Stimulated activated CD8-positive, alpha-beta memory T cell treated with anti-CD3 and anti-CD28 coated beads, Interleukin-4, amount 100 ng/mL, for 1 hour (primary cell): ENCODE measurements at regions not wholly inside any gene's neighbourhood (a gene's known extent, or its start where the extent isn't known, plus 50 kb on each side); places are given as distances from the start of the nearest gene placed in this dataset.
"Not testable (repeated sequence)": the region's sequence is repeated elsewhere in the genome, so short reads cannot be mapped to it uniquely, and the experiment has no call there.

Source experiments
- DNase-seq, 2 donors: peaks; one replicate each; pipeline ENCODE4 v3.0.0-alpha.2; 2020; ENCODE audit warnings: low read depth in 2 of 2, low spot score in 1 of 2

- DNase-seq, result no peak
Observed at GRCh38 chr4:12956026-12956425, 528.1 kb downstream of the RAB28 start.

GRCh38 chr4:12949719-12950490, 534.2 kb downstream of the RAB28 start:
- DNase-seq, result no peak

- DNase-seq, result no peak
Observed at GRCh38 chr4:12943069-12943468, 541.1 kb downstream of the RAB28 start.

- no peak for DNase-seq
Observed at GRCh38 chr4:12933760-12934221, 550.3 kb downstream of the RAB28 start.

GRCh38 chr4:12932203-12932788, 551.8 kb downstream of the RAB28 start:
- no peak for DNase-seq

- DNase-seq, result no peak
Observed at GRCh38 chr4:12929784-12930183, 554.4 kb downstream of the RAB28 start.

- no peak for DNase-seq
Observed at GRCh38 chr4:12928751-12929150, 555.4 kb downstream of the RAB28 start.

GRCh38 chr4:12926189-12927066, 557.7 kb downstream of the RAB28 start:
- DNase-seq, result no peak

- DNase-seq, result no peak
Observed at GRCh38 chr4:12924728-12925320, 559.3 kb downstream of the RAB28 start.

- DNase-seq, result no peak
Observed at GRCh38 chr4:12924253-12924652, 559.9 kb downstream of the RAB28 start.

GRCh38 chr4:12912896-12913418, 571.2 kb downstream of the RAB28 start:
- no peak for DNase-seq

GRCh38 chr4:12911750-12912358, 572.3 kb downstream of the RAB28 start:
- DNase-seq, result no peak

GRCh38 chr4:12903640-12904039, 580.5 kb downstream of the RAB28 start:
- not testable (repeated sequence) for DNase-seq

- DNase-seq, result no peak
Observed at GRCh38 chr4:12902735-12903134, 581.4 kb downstream of the RAB28 start.

- no peak for DNase-seq
Observed at GRCh38 chr4:12897954-12898353, 586.2 kb downstream of the RAB28 start.

- DNase-seq, result no peak
Observed at GRCh38 chr4:12894062-12894461, 590.1 kb downstream of the RAB28 start.

- no peak for DNase-seq
Observed at GRCh38 chr4:12889054-12889453, 595.1 kb downstream of the RAB28 start.

GRCh38 chr4:12884846-12885796, 599.0 kb downstream of the RAB28 start:
- no peak for DNase-seq

GRCh38 chr4:12881945-12882584, 602.1 kb downstream of the RAB28 start:
- DNase-seq, result no peak
